B cell (primary cell): ENCODE measurements at regions not wholly inside any gene's neighbourhood (a gene's known extent, or its start where the extent isn't known, plus 50 kb on each side); places are given as distances from the start of the nearest gene placed in this dataset.

ENCODE experiments used
- ATAC-seq: fragments of 200-7000 bp; cut with Tn5 transposase; one replicate; pipeline ENCODE4 v1.10.0; 2021; ENCODE audit warnings: low read depth, mild to moderate bottlenecking, moderate number of reproducible peaks, moderate library complexity
- CTCF ChIA-PET: fragments of 350-600 bp; sonication (Branson Sonifier 250); formaldehyde crosslinking; loops from one replicate; lab custom pipeline; 2021; ENCODE audit warnings: antibody characterized with exemption, inconsistent platforms; lab: Charles Lee
- POLR2A ChIA-PET: fragments of 350-600 bp; sonication (Branson Sonifier 250); formaldehyde crosslinking; loops from one replicate; lab custom pipeline; 2021; ENCODE audit warnings: antibody characterized with exemption; lab: Charles Lee
- DNase-seq: peaks from one replicate; pipeline ENCODE4 v3.0.0; 2013
- H2AFZ ChIP-seq: 2 replicates; pipeline ENCODE4 v1.6.1; 2012; ENCODE audit warnings: mild to moderate bottlenecking, low read depth, low read length; ENCODE audit not compliant: insufficient read depth, poor library complexity, severe bottlenecking
- H3K27ac ChIP-seq, 2 donors: 1 replicate in 1 of 2; 2 replicates in 1 of 2; pipeline ENCODE4 v1.5.1; 2012 to 2013; ENCODE audit warnings: low read length in 2 of 2, mild to moderate bottlenecking in 2 of 2, moderate library complexity in 1 of 2
- H3K27me3 ChIP-seq, 4 experiments: fragments of 200-600 bp in 1 of 4; sonication (generic) in 1 of 4; replicated peaks in 1 of 4; 1 replicate in 2 of 4; 2 replicates in 2 of 4; pipeline versions ENCODE4 v1.6.1 to v1.7.0; 2013 to 2016; ENCODE audit warnings: low read length in 3 of 4, mild to moderate bottlenecking in 2 of 4, mixed read lengths in 1 of 4, moderate library complexity in 1 of 4; ENCODE audit not compliant: insufficient read depth in 4 of 4, control insufficient read depth in 3 of 4; ENCODE audit errors: control extremely low read depth in 1 of 4
- H3K36me3 ChIP-seq, 2 experiments: replicated peaks in 1 of 2; 1 replicate in 1 of 2; 2 replicates in 1 of 2; pipeline versions ENCODE4 v1.6.1 to v1.7.1; 2013; ENCODE audit warnings: low read length in 1 of 2; ENCODE audit not compliant: insufficient read depth in 2 of 2, control insufficient read depth in 1 of 2; ENCODE audit errors: control extremely low read depth in 1 of 2, extremely low read depth in 1 of 2
- H3K4me1 ChIP-seq, 2 donors: fragments of 200-600 bp in 1 of 2; sonication (generic) in 1 of 2; 1 replicate in 1 of 2; 2 replicates in 1 of 2; pipeline versions ENCODE4 v1.5.1 to v1.6.1; 2013 to 2017; ENCODE audit warnings: low read length in 2 of 2; ENCODE audit not compliant: control insufficient read depth in 2 of 2, insufficient read depth in 2 of 2
- H3K4me2 ChIP-seq: replicated peaks from 2 replicates; pipeline ENCODE3; 2012; ENCODE audit warnings: mild to moderate bottlenecking, low read depth, low read length; ENCODE audit not compliant: poor library complexity, severe bottlenecking
- H3K4me3 ChIP-seq, 5 experiments: fragments of 200-600 bp in 1 of 5; sonication (generic) in 1 of 5; 1 replicate in 3 of 5; 2 replicates in 2 of 5; pipeline versions ENCODE4 v1.5.1 to v1.7.0; 2011 to 2016; ENCODE audit warnings: low read length in 4 of 5, mild to moderate bottlenecking in 4 of 5, low read depth in 2 of 5, control low read depth in 1 of 5, moderate library complexity in 1 of 5; ENCODE audit not compliant: insufficient read depth in 1 of 5; ENCODE audit errors: control extremely low read depth in 1 of 5, extremely low read depth in 1 of 5
- H3K79me2 ChIP-seq: fragments of 200-600 bp; sonication (generic); one replicate; pipeline ENCODE4 v1.6.0; 2016; ENCODE audit warnings: low read length; ENCODE audit not compliant: control insufficient read depth, insufficient read depth
- H3K9ac ChIP-seq: fragments of 200-600 bp; sonication (generic); 2 replicates; pipeline ENCODE4 v1.6.1; 2017; ENCODE audit warnings: mild to moderate bottlenecking, low read length, moderate library complexity
- H3K9me3 ChIP-seq, 3 donors: one replicate each; pipeline versions ENCODE4 v1.6.1 to v1.7.1; 2013; ENCODE audit warnings: low read length in 2 of 3; ENCODE audit not compliant: control insufficient read depth in 2 of 3, insufficient read depth in 1 of 3; ENCODE audit errors: control extremely low read depth in 1 of 3
- H4K20me1 ChIP-seq: 2 replicates; pipeline ENCODE4 v1.6.0; 2012; ENCODE audit warnings: mild to moderate bottlenecking, low read length; ENCODE audit not compliant: insufficient read depth, control insufficient read depth, poor library complexity, severe bottlenecking
- H3K27ac Mint-ChIP-seq: one replicate; pipeline ENCODE4 v1.8.0; 2021; ENCODE audit warnings: mixed read lengths
- H3K27me3 Mint-ChIP-seq: one replicate; pipeline ENCODE4 v1.8.0; 2021; ENCODE audit warnings: mixed read lengths
- H3K4me1 Mint-ChIP-seq: one replicate; pipeline ENCODE4 v1.8.0; 2021; ENCODE audit warnings: mixed read lengths
- H3K4me3 Mint-ChIP-seq: one replicate; pipeline ENCODE4 v1.8.0; 2021; ENCODE audit warnings: mixed read lengths
- H3K9me3 Mint-ChIP-seq: one replicate; pipeline ENCODE4 v1.8.0; 2022; ENCODE audit warnings: mixed read lengths; ENCODE audit not compliant: insufficient read depth
- CTCF ChIP-seq: fragments of 200-600 bp; IDR thresholded peaks from one replicate; pipeline ENCODE4 v1.8.0; 2022; ENCODE audit warnings: antibody characterized with exemption, mild to moderate bottlenecking
- EZH2 ChIP-seq: IDR thresholded peaks from 2 replicates; pipeline ENCODE4 v1.6.1; 2012; ENCODE audit warnings: borderline replicate concordance, low read depth, mild to moderate bottlenecking, moderate library complexity, low read length; ENCODE audit not compliant: insufficient read depth, poor library complexity, severe bottlenecking
- WGBS: methylation state at CpG from one replicate; pipeline ENCODE4 v1.1.5; 2013; ENCODE audit warnings: missing lambda C conversion rate; ENCODE audit not compliant: insufficient coverage; 5-methylcytosine and 5-hydroxymethylcytosine counted together
- intact Hi-C: fragments of 100-400 bp; cut with micrococcal nuclease; formaldehyde crosslinking; loops from one replicate; pipeline ENCODE4 v1.10.0; 2022

GRCh38 chr15:87767516-87767915 lies 489.0 kb downstream of the NTRK3 start:
- DNase-seq (no peak), ATAC-seq (no peak)
- POLR2A ChIA-PET, result no interaction called here
- Histone ChIP-seq H3K9me3 (peaks cover 0 to 9% (median 0%) of the 10 kb centered on the region in 3 donors), H3K4me2 (no peak overlapping the region), H3K27ac (no peak overlapping the region), H2AFZ (no peak overlapping the region), H3K27me3 (no peaks in the 10 kb centered on the region), H3K9ac (no peak overlapping the region), H3K4me1 (no peaks in the 10 kb centered on the region), H3K79me2 (no peaks in the 10 kb centered on the region), H3K4me3 (no peak overlapping the region), H3K36me3 (no peaks in the 10 kb centered on the region), H4K20me1 (no peaks in the 10 kb centered on the region)
- intact Hi-C loops, result no loop called here
- 93% methylated on average over 3 of the region's 3 CpGs for whole genome bisulfite sequencing
- Mint-ChIP-seq H3K4me3 (no peak overlapping the region), H3K9me3 (peaks cover 4% of the 10 kb centered on the region), H3K4me1 (peaks cover 2% of the 10 kb centered on the region), H3K27ac (no peak overlapping the region), H3K27me3 (no peaks in the 10 kb centered on the region)
- CTCF ChIA-PET, result no interaction called here
- TF ChIP-seq EZH2 (no peak), CTCF (no peak)

- Histone ChIP-seq H3K9ac (no peak overlapping the region), H3K36me3 (no peaks in the 10 kb centered on the region), H4K20me1 (no peaks in the 10 kb centered on the region), H3K4me3 (no peak overlapping the region), H3K4me1 (peaks cover 11 to 12% of the 10 kb centered on the region in 2 donors), H2AFZ (no peak overlapping the region), H3K4me2 (no peak overlapping the region), H3K79me2 (no peaks in the 10 kb centered on the region), H3K9me3 (peaks cover 0 to 6% (median 2%) of the 10 kb centered on the region in 3 donors), H3K27ac (no peak overlapping the region), H3K27me3 (no peaks in the 10 kb centered on the region)
- DNase-seq (no peak), ATAC-seq (no peak)
- Mint-ChIP-seq H3K9me3 (peaks cover 6% of the 10 kb centered on the region), H3K27ac (no peak overlapping the region), H3K27me3 (no peaks in the 10 kb centered on the region), H3K4me3 (no peak overlapping the region), H3K4me1 (peaks cover 14% of the 10 kb centered on the region)
- ChIA-PET CTCF (no interaction called here), POLR2A (no interaction called here)
- TF ChIP-seq CTCF, result no peak
- no peak for TF ChIP-seq EZH2
- 93% methylated on average over 2 of the region's 4 CpGs for WGBS
- intact Hi-C loops, result no loop called here
Observed at GRCh38 chr15:87764461-87765240, 491.9 kb downstream of the NTRK3 start.
